SH-SY5Y (cell line): ENCODE measurements at regions not wholly inside any gene's neighbourhood (a gene's known extent, or its start where the extent isn't known, plus 50 kb on each side); places are given as distances from the start of the nearest gene placed in this dataset.

ENCODE experiments used
- GATA2 ChIP-seq: IDR thresholded peaks from 2 replicates; pipeline ENCODE4 v1.6.1; 2011; ENCODE audit warnings: mild to moderate bottlenecking, low read depth, low read length
- GATA3 ChIP-seq: IDR thresholded peaks from 2 replicates; pipeline ENCODE4 v1.6.1; 2011; ENCODE audit warnings: low read depth, mild to moderate bottlenecking, low read length, moderate library complexity

GRCh38 chr11:80281194-80281593 lies 840.4 kb upstream of the TENM4 start:
- TF ChIP-seq GATA2 = no peak
- no peak for TF ChIP-seq GATA3
